ENCODE measurements at regions not wholly inside any gene's neighbourhood (a gene's known extent, or its start where the extent isn't known, plus 50 kb on each side); places are given as distances from the start of the nearest gene placed in this dataset.

GRCh38 chr3:46146548-46146947 is 61.6 kb downstream of the CCR1 start:
- DNase-seq (ENCODE audit: low read depth), result no peak

GRCh38 chr3:46146021-46146420 is 62.1 kb downstream of the CCR1 start:
- DNase-seq (ENCODE audit: low read depth), result no peak

- no peak for DNase-seq (ENCODE audit: low read depth)
These were observed 63.0 kb downstream of the CCR1 start for GRCh38 chr3:46145147-46145546.

GRCh38 chr3:46143951-46144473 is 64.1 kb downstream of the CCR1 start:
- no peak for DNase-seq (ENCODE audit: low read depth)

- no peak for DNase-seq (ENCODE audit: low read depth)
These were observed 66.3 kb downstream of the CCR1 start for GRCh38 chr3:46141813-46142212.

GRCh38 chr3:46138581-46138980 is 69.5 kb downstream of the CCR1 start:
- no peak for DNase-seq (ENCODE audit: low read depth)

- DNase-seq (ENCODE audit: low read depth), result no peak
These were observed 72.6 kb downstream of the CCR1 start for GRCh38 chr3:46135475-46135874.

GRCh38 chr3:46133285-46133684 is 74.8 kb downstream of the CCR1 start:
- DNase-seq (ENCODE audit: low read depth), result no peak

GRCh38 chr3:46132565-46132964 is 75.5 kb downstream of the CCR1 start:
- DNase-seq (ENCODE audit: low read depth), result no peak

- no peak for DNase-seq (ENCODE audit: low read depth)
These were observed 76.1 kb downstream of the CCR1 start for GRCh38 chr3:46131884-46132450.

GRCh38 chr3:46130631-46131310 is 77.3 kb downstream of the CCR1 start:
- DNase-seq (ENCODE audit: low read depth), result no peak

GRCh38 chr3:46129588-46130272 is 78.4 kb downstream of the CCR1 start:
- DNase-seq (ENCODE audit: low read depth), result no peak

- DNase-seq (ENCODE audit: low read depth), result peak; percentile 92
These were observed 80.6 kb downstream of the CCR1 start for GRCh38 chr3:46127503-46127902.

GRCh38 chr3:46124216-46125177 is 83.6 kb downstream of the CCR1 start:
- peak; percentile 88 for DNase-seq (ENCODE audit: low read depth)

GRCh38 chr3:46123646-46124045 is 84.5 kb downstream of the CCR1 start:
- no peak for DNase-seq (ENCODE audit: low read depth)

GRCh38 chr3:46122091-46122490 is 86.0 kb downstream of the CCR1 start:
- no peak for DNase-seq (ENCODE audit: low read depth)

- no peak for DNase-seq (ENCODE audit: low read depth)
These were observed 87.1 kb downstream of the CCR1 start for GRCh38 chr3:46120983-46121382.

GRCh38 chr3:46119709-46120498 is 88.2 kb downstream of the CCR1 start:
- no peak for DNase-seq (ENCODE audit: low read depth)

GRCh38 chr3:46119253-46119652 is 88.9 kb downstream of the CCR1 start:
- DNase-seq (ENCODE audit: low read depth), result no peak

GRCh38 chr3:46116996-46117395 is 89.7 kb upstream of the XCR1 start:
- no peak for DNase-seq (ENCODE audit: low read depth)

- DNase-seq (ENCODE audit: low read depth), result peak; percentile 92
These were observed 87.2 kb upstream of the XCR1 start for GRCh38 chr3:46114323-46114988.
